HG03175 (cell line): ENCODE measurements at regions not wholly inside any gene's neighbourhood (a gene's known extent, or its start where the extent isn't known, plus 50 kb on each side); places are given as distances from the start of the nearest gene placed in this dataset.

Source experiments
- ATAC-seq: cut with Tn5 transposase; IDR thresholded peaks from one replicate; pipeline ENCODE4 v1.9.1; 2021; ENCODE audit warnings: mild to moderate bottlenecking, moderate library complexity; ENCODE audit not compliant: unreplicated experiment

GRCh38 chr20:57070296-57070695 is 196.1 kb downstream of the BMP7 start:
- ATAC-seq, result no peak

- ATAC-seq, result no peak
These were observed 195.1 kb downstream of the BMP7 start for GRCh38 chr20:57071283-57071731.

- ATAC-seq, result no peak
These were observed 194.4 kb downstream of the BMP7 start for GRCh38 chr20:57071954-57072583.

- ATAC-seq, result no peak
These were observed 193.0 kb downstream of the BMP7 start for GRCh38 chr20:57073402-57073801.

GRCh38 chr20:57074386-57074785 is 192.1 kb downstream of the BMP7 start:
- no peak for ATAC-seq

- ATAC-seq, result no peak
These were observed 191.3 kb downstream of the BMP7 start for GRCh38 chr20:57075181-57075580.

GRCh38 chr20:57075603-57076002 is 190.8 kb downstream of the BMP7 start:
- ATAC-seq, result no peak

GRCh38 chr20:57076152-57076652 is 190.2 kb downstream of the BMP7 start:
- ATAC-seq, result no peak

- ATAC-seq, result no peak
These were observed 189.5 kb downstream of the BMP7 start for GRCh38 chr20:57076951-57077350.

GRCh38 chr20:57078116-57078515 is 188.3 kb downstream of the BMP7 start:
- ATAC-seq, result no peak

GRCh38 chr20:57079031-57080005 is 187.1 kb downstream of the BMP7 start:
- no peak for ATAC-seq

GRCh38 chr20:57080796-57081195 is 185.6 kb downstream of the BMP7 start:
- ATAC-seq, result no peak

GRCh38 chr20:57082357-57082945 is 184.0 kb downstream of the BMP7 start:
- ATAC-seq, result no peak

- no peak for ATAC-seq
These were observed 183.4 kb downstream of the BMP7 start for GRCh38 chr20:57083072-57083471.

GRCh38 chr20:57086066-57086465 is 180.4 kb downstream of the BMP7 start:
- no peak for ATAC-seq

GRCh38 chr20:57087102-57087501 is 179.3 kb downstream of the BMP7 start:
- no peak for ATAC-seq

GRCh38 chr20:57087705-57088104 is 178.7 kb downstream of the BMP7 start:
- no peak for ATAC-seq

GRCh38 chr20:57088436-57088835 is 178.0 kb downstream of the BMP7 start:
- no peak for ATAC-seq

- ATAC-seq, result peak; percentile 76
These were observed 176.7 kb downstream of the BMP7 start for GRCh38 chr20:57089699-57090144.

- ATAC-seq, result no peak
These were observed 175.6 kb downstream of the BMP7 start for GRCh38 chr20:57090590-57091560.
